NCI-H1930 (cell line): ENCODE measurements at regions not wholly inside any gene's neighbourhood (a gene's known extent, or its start where the extent isn't known, plus 50 kb on each side); places are given as distances from the start of the nearest gene placed in this dataset.
"Not testable (repeated sequence)": the region's sequence is repeated elsewhere in the genome, so short reads cannot be mapped to it uniquely, and the experiment has no call there.

Experiments used
- DNase-seq, 2 experiments: peaks; one replicate each; lab custom pipeline; 2025; lab: John Stamatoyannopoulos, UW

DNA sequence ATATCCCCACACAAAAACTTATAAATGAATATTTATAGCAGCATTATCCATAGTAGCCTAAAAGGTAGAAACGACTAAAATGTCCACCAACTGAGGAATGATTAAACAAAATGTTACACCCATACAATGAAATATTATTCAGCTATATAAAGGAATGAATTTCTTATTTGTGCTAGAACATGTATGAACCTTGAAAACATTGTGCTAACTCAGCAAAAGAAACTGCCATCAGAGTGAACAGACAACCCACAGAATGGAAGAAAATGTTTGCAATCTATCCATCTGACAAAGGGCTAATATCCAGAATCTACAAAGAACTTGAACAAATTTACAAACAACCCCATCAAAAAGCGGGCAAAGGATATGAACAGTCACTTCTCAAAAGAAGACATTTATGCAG is 155.3 kb upstream of the DIAPH2 start:
- DNase-seq: not testable (repeated sequence)

DNA sequence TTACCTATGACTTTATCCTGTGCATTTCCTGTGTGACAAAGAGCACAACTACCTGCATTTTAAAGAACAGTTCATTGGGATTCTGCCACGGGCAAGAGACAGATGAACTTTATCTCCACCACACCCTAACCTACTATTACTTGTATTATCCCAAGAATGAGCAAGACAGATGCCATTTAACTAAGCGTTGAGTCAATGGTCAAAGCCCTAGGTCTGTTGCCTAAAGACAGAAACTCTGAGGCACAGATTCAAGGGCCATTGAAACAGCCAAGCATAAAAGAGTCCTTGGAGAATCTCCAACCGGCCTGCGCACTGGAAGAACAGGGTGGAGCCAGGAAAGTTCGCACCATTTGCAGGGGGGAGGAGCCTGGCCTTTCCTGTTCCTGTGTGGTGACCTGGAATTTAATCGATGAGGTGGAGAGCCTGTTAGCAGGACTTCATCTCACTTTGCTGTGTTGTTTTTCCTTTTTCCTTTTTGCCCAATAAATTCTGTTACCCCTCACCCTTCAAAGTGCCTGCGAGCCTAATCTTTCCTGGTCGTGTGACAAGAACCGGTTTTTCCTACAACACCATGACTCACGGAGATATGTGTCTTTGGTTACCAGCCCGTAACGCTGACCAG is 146.4 kb upstream of the DIAPH2 start:
- DNase-seq: no peak

DNA sequence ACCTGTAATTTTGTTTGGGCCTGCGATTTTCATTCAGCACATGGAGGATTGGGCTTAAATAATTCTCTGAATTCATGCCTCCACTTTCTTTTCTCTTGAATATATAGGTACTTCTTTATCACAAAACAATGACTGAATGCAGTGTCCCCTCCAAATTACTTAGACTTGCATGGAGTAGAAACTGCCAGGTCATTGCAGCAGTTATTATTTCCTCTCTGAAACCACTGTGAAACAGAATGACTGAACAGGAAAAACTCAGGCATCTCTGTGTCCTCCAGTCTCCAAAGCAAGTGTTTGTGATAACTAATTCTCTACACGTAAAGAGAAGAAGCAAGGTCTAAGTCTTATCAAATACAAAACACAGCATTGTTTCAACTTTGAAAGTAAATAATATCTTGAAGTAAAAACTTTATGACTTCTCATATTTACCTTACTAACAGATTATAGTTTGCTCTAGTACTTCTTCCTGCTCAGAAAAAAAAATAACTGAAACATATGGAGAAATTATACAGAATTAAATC is 144.5 kb upstream of the DIAPH2 start:
- no peak for DNase-seq

DNA sequence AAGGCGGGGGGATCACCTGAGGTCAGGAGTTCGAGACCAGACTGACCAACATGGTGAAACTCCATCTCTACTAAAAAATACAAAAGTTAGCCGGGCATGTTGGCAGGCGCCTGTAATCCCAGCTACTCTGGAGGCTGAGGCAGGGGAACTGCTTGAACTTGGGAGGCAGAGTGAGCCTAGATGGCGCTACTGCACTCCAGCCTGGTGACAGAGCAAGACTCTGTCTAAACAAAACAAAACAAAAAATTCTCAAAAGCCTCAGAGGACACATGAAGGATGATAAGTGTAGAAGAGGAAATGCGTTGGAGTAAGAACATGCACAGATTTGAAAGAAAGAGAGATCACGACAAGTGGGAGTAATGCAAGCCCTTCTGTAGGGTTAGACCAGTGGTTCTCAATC is 138.4 kb upstream of the DIAPH2 start:
- DNase-seq: not testable (repeated sequence)

DNA sequence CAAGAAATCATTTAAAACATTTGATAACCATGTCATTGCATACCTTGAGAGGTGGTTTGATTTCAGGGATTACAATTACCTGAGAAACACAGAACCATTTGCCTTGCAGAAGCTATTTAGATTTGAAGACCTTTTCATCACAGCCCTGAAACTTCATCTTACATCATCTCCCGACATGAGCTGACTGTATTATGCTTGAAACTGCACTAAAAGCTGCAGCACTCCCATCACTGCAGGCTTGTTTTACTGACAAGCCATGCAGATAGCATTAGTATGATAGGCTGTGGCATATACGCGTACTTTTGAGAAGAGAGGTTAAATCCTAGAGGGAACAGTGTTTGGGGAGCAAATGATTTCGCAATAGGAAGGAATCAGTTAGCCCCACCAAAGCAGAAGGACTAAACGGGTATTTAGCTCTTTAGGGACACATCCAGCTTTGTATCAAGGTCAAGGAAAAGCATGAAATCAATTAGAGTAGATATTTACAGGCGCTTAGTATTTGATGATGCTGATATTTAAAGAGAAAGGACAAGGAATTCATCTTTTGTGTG is 133.2 kb upstream of the DIAPH2 start:
- no peak for DNase-seq

GRCh38 chrX:96556886-96557285 is 127.8 kb upstream of the DIAPH2 start:
- DNase-seq: no peak

DNA sequence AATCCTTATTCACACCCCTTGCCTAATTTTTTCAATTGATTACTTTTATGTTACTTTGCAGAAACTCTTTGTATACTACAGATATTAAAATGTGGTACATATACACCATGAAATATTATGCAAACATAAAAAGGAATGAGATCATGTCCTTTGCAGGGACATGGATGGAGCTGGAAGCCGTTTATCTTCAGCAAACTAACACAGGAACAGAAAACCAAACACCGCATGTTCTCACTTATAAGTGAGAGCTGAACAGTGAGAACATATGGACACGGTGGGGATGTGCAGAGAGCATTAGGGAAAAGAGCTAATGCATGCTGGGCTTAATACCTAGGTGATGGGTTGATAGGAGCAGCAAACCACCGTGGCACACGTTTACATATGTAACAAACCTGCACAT is 123.5 kb upstream of the DIAPH2 start:
- DNase-seq: not testable (repeated sequence)

DNA sequence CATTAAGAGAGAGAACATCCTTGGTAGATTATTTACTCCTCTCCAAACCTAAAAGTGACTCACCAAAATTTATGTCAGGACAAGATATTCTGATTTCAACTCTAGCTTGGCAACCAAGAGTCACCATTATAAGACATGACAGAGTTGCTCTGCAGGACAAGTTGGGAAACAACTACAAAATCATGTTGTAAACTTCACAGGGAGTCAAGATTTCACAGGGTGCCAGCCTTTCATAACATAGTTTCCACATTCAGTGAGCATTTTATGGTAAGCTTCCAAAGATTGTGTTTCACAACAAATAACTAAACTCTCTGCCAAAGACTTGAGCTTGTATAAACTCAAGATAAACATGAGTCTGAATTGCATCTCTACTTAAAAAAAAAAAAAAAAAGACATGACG is 121.0 kb upstream of the DIAPH2 start:
- no peak for DNase-seq

DNA sequence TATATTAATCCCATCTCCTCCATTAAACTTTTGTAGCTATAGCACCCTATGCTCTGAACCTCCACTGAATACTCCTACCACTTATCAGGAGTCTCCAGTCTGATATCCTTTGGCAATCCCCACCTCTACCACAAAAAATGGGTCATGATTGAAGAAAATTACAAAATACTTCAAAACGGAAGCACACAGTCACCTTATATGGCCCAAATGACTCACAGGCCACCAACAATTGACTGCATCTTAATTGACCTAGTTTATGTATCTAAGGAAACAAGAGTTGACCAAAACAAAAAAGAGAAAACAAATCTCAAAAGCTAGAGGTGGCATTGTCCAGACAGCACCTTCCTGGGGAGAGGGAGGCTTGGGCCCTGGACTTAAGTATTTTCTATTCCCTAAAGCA is 120.0 kb upstream of the DIAPH2 start:
- no peak for DNase-seq

GRCh38 chrX:96566878-96567277 is 117.8 kb upstream of the DIAPH2 start:
- no peak for DNase-seq

DNA sequence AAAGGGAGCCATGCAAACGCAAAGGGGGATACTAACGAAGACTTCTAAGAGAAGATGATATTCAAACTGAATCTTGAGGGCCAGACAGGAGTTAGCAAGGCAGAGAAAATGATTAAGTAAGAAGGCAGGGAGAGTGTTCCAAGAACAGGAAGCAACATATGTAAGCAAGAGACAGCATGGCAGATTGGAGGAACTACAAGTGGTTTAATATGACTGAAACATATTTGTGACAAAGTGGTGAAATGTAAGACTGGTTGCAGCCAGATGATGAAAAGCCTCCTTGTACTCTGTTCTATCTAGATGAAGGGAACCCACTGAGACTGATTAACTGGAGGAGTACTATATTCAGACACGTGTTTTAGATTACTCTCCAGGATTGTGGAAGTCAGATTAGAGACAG is 116.6 kb upstream of the DIAPH2 start:
- no peak for DNase-seq

GRCh38 chrX:96569034-96569433 is 115.6 kb upstream of the DIAPH2 start:
- no peak for DNase-seq

DNA sequence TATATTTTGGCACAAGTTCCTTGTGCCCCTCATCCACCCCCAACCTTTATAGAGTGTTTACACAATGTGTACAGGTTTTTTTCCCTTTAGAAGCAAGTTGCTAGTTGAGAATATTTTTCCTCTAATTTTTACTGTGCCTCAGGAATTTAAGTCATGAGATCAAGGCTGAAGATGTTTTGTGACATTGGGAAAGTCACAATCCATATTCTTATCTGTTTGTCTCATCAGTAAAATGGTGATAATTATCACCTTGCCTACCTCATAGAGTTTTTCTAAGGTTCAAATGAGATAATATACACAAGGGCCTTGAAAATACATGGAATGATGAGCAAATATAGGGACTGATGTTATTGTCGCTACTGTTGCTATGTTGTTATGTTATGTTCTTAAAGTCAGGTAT is 109.6 kb upstream of the DIAPH2 start:
- DNase-seq: no peak

- DNase-seq: no peak
Observed at GRCh38 chrX:96576368-96576767, 108.3 kb upstream of the DIAPH2 start.

GRCh38 chrX:96578781-96579180 is 105.9 kb upstream of the DIAPH2 start:
- no peak for DNase-seq

- DNase-seq: no peak
Observed at GRCh38 chrX:96579252-96579651, 105.4 kb upstream of the DIAPH2 start.

DNA sequence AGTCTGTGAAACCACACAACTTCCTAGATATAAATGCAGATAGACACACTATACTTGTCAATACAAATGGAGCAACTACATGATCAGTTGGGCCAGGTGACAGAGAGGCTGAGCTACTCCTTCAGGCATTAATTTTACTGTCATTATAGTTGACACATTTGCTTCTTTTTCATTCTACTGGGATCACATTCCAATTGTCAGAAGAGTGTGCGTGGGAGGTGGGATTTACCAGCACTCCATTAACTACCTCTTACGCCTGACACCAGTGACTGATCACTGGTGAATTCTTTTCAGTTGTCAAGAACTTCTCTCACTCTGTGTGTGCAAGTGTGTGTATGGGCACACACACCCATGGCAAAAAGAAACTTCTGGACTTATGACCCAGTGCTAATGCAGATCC is 94.2 kb upstream of the DIAPH2 start:
- no peak for DNase-seq

DNA sequence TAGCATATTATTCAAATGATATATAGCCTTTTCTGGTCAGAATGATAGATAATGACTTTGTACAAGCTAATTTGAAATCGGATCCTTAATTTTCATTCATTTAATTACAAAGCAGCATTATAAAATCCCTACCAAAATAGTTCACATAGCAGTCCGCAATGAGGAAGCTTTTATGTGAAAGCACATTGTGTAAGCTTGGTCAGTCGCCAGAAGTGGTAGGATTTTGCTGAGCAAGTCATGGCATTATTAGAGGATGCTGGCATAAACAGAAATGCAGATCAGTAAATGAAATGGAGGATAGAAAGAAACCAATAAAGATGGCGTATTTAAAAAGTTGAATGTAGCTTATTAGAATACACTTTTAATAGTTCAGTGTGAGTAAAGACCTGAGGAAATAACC is 93.2 kb upstream of the DIAPH2 start:
- DNase-seq: no peak

GRCh38 chrX:96597847-96598246 is 86.8 kb upstream of the DIAPH2 start:
- not testable (repeated sequence) for DNase-seq

- no peak for DNase-seq
Observed at GRCh38 chrX:96611619-96612362, 72.9 kb upstream of the DIAPH2 start.

DNA sequence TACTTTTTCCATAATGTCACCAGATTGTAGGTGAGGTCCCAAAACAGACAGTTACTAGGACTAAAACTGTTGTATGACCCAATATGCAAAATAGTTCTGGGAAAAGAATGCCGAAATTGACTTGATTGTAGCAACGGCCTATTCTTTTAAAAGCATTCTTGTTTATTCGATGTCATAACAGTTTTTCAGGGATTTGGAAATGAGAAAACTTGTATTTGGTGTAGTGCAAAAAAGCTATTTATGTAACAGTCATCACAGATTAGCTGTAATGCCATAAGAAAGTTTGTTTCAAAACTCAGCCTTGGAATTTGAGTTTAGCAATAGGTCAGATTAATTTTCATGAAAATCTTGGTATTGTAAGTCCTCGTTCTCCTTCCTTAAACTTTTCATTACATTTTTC is 69.2 kb upstream of the DIAPH2 start:
- no peak for DNase-seq

DNA sequence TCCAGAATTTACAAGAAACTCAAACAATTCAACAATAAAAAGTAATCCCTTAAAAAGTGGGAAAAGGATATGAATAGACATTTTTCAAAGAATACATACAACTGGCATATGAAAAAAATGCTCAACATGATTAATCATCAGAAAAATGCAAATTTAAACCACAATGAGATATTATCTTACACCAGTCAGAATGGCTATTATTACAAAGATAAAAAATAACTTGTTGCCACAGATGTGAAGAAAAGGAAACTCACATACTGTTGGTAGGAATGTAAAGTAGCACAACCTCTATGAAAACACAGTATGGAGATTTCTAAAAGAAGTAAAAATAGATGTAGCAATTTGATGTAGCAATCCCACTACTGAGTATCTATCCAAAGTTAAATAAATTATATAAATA is 65.1 kb upstream of the DIAPH2 start:
- no peak for DNase-seq

DNA sequence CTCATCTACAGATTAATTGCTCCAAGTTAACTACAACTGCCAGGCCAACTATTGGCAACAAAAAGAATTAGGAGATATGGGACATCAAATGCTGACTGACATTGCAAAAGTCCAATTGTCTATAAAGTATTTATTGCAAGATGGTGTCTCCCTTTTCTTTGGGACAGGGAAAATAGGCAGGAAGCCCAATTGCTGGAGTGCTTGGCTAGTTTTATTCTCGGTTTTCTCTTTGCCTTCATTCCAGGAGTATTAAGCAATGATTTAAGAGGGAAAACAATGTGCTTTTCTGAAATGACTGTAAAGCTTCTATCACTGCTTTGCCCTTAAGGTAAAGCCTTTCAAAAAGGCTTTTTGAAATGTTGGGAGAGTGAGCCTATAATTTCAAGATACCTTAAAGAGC is 62.8 kb upstream of the DIAPH2 start:
- DNase-seq: no peak
